GM12878 (cell line): ENCODE measurements at regions not wholly inside any gene's neighbourhood (a gene's known extent, or its start where the extent isn't known, plus 50 kb on each side); places are given as distances from the start of the nearest gene placed in this dataset.

Source experiments
- ATAC-seq: fragments of 200-7000 bp; cut with Tn5 transposase; 3 replicates; pipeline ENCODE4 v1.9.1; 2020; ENCODE audit warnings: mild to moderate bottlenecking, moderate library complexity
- BruUV-seq: library from RNA; stranded (reverse); fragments of 400-500 nt; replicated peaks from 2 replicates; lab custom pipeline; 2021; lab: Mats Ljungman, UMichigan
- CTCF ChIA-PET: fragments of 300-600 bp; sonication (Branson Sonifier 250); formaldehyde crosslinking; extraction: SDS; loops from one replicate; lab custom pipeline; 2021; ENCODE audit warnings: inconsistent platforms; lab: Yijun Ruan, JAX
- POLR2A ChIA-PET: fragments of 350-600 bp; formaldehyde crosslinking; extraction: SDS; loops from one replicate; lab custom pipeline; 2021; ENCODE audit warnings: inconsistent platforms; lab: Charles Lee
- RAD21 ChIA-PET: fragments of 300-600 bp; sonication (Branson Sonifier 250); formaldehyde crosslinking; loops from one replicate; lab custom pipeline; 2023; ENCODE audit warnings: antibody characterized with exemption; ENCODE audit not compliant: unreplicated experiment; lab: Charles Lee
- SMC1A ChIA-PET: fragments of 300-600 bp; sonication (Branson Sonifier 250); formaldehyde crosslinking; loops from one replicate; lab custom pipeline; 2023; ENCODE audit not compliant: unreplicated experiment, uncharacterized antibody; lab: Charles Lee
- DNase-seq: peaks from one replicate; pipeline ENCODE4 v3.0.0-alpha.2; 2011; ENCODE audit warnings: low read depth, low spot score
- FAIRE-seq: peaks from 3 replicates; lab custom pipeline; 2011; peaks lifted over from hg19 to GRCh38; lab: Jason Lieb, UNC
- H2AFZ ChIP-seq: 2 replicates; pipeline ENCODE4 v1.6.0; 2011; ENCODE audit warnings: low read depth, low read length, control low read depth; ENCODE audit not compliant: control insufficient read depth
- H3K27ac ChIP-seq: 2 replicates; pipeline ENCODE4 v1.5.1; 2011; ENCODE audit warnings: control low read depth; ENCODE audit not compliant: control insufficient read depth, insufficient read depth
- H3K27me3 ChIP-seq, 2 experiments: replicated peaks in 1 of 2; 2 replicates each; pipeline versions ENCODE4 v1.6.0 to v1.6.1; 2011; ENCODE audit warnings: low read length in 1 of 2; ENCODE audit not compliant: control insufficient read depth in 2 of 2, insufficient read depth in 2 of 2
- H3K36me3 ChIP-seq, 2 experiments: 2 replicates each; pipeline ENCODE4 v1.5.1; 2011; ENCODE audit warnings: low read length in 1 of 2; ENCODE audit not compliant: control insufficient read depth in 2 of 2, insufficient read depth in 2 of 2
- H3K4me1 ChIP-seq: 2 replicates; pipeline ENCODE4 v1.6.1; 2011; ENCODE audit warnings: mild to moderate bottlenecking, low read length, moderate library complexity, mixed read lengths; ENCODE audit not compliant: control insufficient read depth, insufficient read depth
- H3K4me2 ChIP-seq: 2 replicates; pipeline ENCODE4 v1.6.0; 2011; ENCODE audit warnings: control low read depth; ENCODE audit not compliant: control insufficient read depth, insufficient read depth
- H3K4me3 ChIP-seq: fragments of 200-600 bp; sonication (generic); 2 replicates; pipeline ENCODE4 v1.5.1; 2016
- H3K79me2 ChIP-seq: 2 replicates; pipeline ENCODE4 v1.6.0; 2011; ENCODE audit warnings: low read length; ENCODE audit not compliant: control insufficient read depth, insufficient read depth
- H3K9ac ChIP-seq: 2 replicates; pipeline ENCODE4 v1.8.0; 2011; ENCODE audit warnings: low read length, control low read depth, mixed read lengths; ENCODE audit not compliant: control insufficient read depth, insufficient read depth
- H3K9me3 ChIP-seq: replicated peaks from 3 replicates; pipeline ENCODE4 v1.5.1; 2011; ENCODE audit warnings: mild to moderate bottlenecking, low read length; ENCODE audit not compliant: control insufficient read depth, insufficient read depth
- H4K20me1 ChIP-seq: 2 replicates; pipeline ENCODE4 v1.6.0; 2011; ENCODE audit not compliant: control insufficient read depth, insufficient read depth
- CEBPB ChIP-seq, 2 experiments: fragments of 150-350 bp in 1 of 2; IDR thresholded peaks; 2 replicates each; pipeline ENCODE4 v1.6.1; 2012 to 2014; ENCODE audit warnings: low read depth in 2 of 2, low read length in 2 of 2, borderline replicate concordance in 1 of 2, inconsistent platforms in 1 of 2
- MEF2A ChIP-seq: IDR thresholded peaks from 2 replicates; pipeline ENCODE4 v1.6.1; 2011; ENCODE audit warnings: low read depth, mild to moderate bottlenecking, low read length, moderate library complexity; ENCODE audit not compliant: insufficient read depth
- SIX5 ChIP-seq: IDR thresholded peaks from 2 replicates; pipeline ENCODE4 v1.6.1; 2011; ENCODE audit warnings: mild to moderate bottlenecking, low read depth, low read length, moderate library complexity; ENCODE audit not compliant: severe bottlenecking
- SMARCA5 ChIP-seq: fragments of 450-650 bp; IDR thresholded peaks from 2 replicates; pipeline ENCODE4 v1.6.1; 2017; ENCODE audit warnings: mild to moderate bottlenecking
- SRF ChIP-seq, 2 experiments: IDR thresholded peaks; 2 replicates each; pipeline ENCODE4 v1.6.1; 2011; ENCODE audit warnings: low read depth in 2 of 2, low read length in 2 of 2, mild to moderate bottlenecking in 1 of 2, moderate library complexity in 1 of 2
- TARDBP ChIP-seq: IDR thresholded peaks from 2 replicates; pipeline ENCODE4 v1.6.1; 2016; ENCODE audit warnings: borderline replicate concordance
- TBL1XR1 ChIP-seq: IDR thresholded peaks from 2 replicates; pipeline ENCODE4 v1.6.1; 2012; ENCODE audit warnings: low read depth, low read length, improper control_type of control experiment
- TCF3 ChIP-seq: IDR thresholded peaks from 2 replicates; pipeline ENCODE4 v1.6.1; 2012; ENCODE audit warnings: low read depth, mild to moderate bottlenecking, low read length, borderline replicate concordance; ENCODE audit not compliant: insufficient read depth
- WRNIP1 ChIP-seq: IDR thresholded peaks from 2 replicates; pipeline ENCODE4 v1.6.1; 2011; ENCODE audit warnings: low read depth, low read length, improper control_type of control experiment, borderline replicate concordance
- WGBS: methylation state at CpG from one replicate; pipeline ENCODE4 v1.1.6; 2016; ENCODE audit warnings: low lambda C conversion rate; ENCODE audit not compliant: insufficient replicate concordance, insufficient coverage; ENCODE audit errors: missing lambda C conversion rate; 5-methylcytosine and 5-hydroxymethylcytosine counted together
- in situ Hi-C: fragments of 300-500 bp; cut with MboI; formaldehyde crosslinking; loops from 9 replicates; pipeline ENCODE4 v1.14.3; 2018; ENCODE audit warnings: mixed read lengths
- intact Hi-C: fragments of 100-400 bp; cut with micrococcal nuclease; formaldehyde crosslinking; loops from one replicate; pipeline ENCODE4 v1.14.2; 2022; ENCODE audit not compliant: unreplicated experiment
- TF ChIP-seq, protein P1 (sequence below): fragments of 450-650 bp; IDR thresholded peaks from 2 replicates; pipeline ENCODE4 v1.6.1; 2016; ENCODE audit warnings: mild to moderate bottlenecking
- TF ChIP-seq, protein P2 (sequence below): fragments of 450-650 bp; IDR thresholded peaks from 2 replicates; pipeline ENCODE4 v1.6.1; 2016; ENCODE audit warnings: mild to moderate bottlenecking
- TF ChIP-seq, protein P3 (sequence below): fragments of 450-650 bp; IDR thresholded peaks from 2 replicates; pipeline ENCODE4 v1.6.1; 2017; ENCODE audit warnings: mild to moderate bottlenecking, moderate library complexity

DNA sequence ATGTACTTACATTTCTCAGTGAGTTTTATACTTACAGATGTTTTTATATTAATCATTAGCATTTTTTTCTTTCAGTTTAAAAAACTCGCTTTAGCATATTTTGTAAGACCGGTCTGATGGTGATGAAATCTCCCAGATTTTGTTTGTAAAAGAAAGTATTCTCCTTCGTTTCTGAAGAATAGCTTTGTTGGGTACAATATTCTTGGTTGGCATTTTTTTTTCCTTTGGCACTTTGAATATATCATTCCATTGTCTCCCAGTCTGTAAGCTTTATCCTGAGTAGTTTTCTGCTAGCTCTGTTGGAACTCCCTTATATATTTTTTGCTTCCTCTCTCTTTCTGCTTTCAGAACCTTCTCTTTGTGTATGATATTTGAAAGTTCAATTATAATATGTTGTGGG is 412.6 kb downstream of the RASEF start:
- no peak overlapping the region for H3K27ac ChIP-seq
- H3K79me2 ChIP-seq = no peaks in the 10 kb centered on the region
- CTCF ChIA-PET = no interaction called here
- POLR2A ChIA-PET = no interaction called here
- RAD21 ChIA-PET = no interaction called here
- no peaks in the 10 kb centered on the region for H4K20me1 ChIP-seq
- H3K4me1 ChIP-seq = no peaks in the 10 kb centered on the region
- 34% methylated on average over 3 of the region's 3 CpGs for WGBS
- no peak for ATAC-seq
- H3K9ac ChIP-seq = no peak overlapping the region
- no peaks in the 10 kb centered on the region for H3K36me3 ChIP-seq
- no peak for FAIRE-seq
- H3K27me3 ChIP-seq = no peaks in the 10 kb centered on the region
- SMC1A ChIA-PET = no interaction called here
- no TSS peak for BruUV-seq
- no peak for TF ChIP-seq MEF2A
- no peak for TF ChIP-seq SRF (IDR thresholded peaks at IDR 0.05; ENCODE audit: low read depth in 2 of 2, low read length in 2 of 2)
- TF ChIP-seq, protein P1, sequence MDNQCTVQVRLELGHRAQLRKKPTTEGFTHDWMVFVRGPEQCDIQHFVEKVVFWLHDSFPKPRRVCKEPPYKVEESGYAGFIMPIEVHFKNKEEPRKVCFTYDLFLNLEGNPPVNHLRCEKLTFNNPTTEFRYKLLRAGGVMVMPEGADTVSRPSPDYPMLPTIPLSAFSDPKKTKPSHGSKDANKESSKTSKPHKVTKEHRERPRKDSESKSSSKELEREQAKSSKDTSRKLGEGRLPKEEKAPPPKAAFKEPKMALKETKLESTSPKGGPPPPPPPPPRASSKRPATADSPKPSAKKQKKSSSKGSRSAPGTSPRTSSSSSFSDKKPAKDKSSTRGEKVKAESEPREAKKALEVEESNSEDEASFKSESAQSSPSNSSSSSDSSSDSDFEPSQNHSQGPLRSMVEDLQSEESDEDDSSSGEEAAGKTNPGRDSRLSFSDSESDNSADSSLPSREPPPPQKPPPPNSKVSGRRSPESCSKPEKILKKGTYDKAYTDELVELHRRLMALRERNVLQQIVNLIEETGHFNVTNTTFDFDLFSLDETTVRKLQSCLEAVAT = no peak
- no peak for TF ChIP-seq TBL1XR1
- no peak for TF ChIP-seq SIX5
- in situ Hi-C loops = no loop called here
- H3K4me2 ChIP-seq = no peak overlapping the region
- no peak overlapping the region for H2AFZ ChIP-seq
- DNase-seq = no peak
- no peaks in the 10 kb centered on the region for H3K9me3 ChIP-seq
- H3K4me3 ChIP-seq = no peak overlapping the region
- intact Hi-C loops = no loop called here

- ChIA-PET CTCF (interaction anchor here (0.7 kb wide), 1 partner anchor 50 kb away, joined by 3 read pairs; no protein-coding TSS in a partner anchor), SMC1A (no interaction called here), POLR2A (no interaction called here), RAD21 (no interaction called here)
- 0% methylated on average over 2 of the region's 2 CpGs for WGBS
- ATAC-seq (no peak), FAIRE-seq (no peak), DNase-seq (no peak)
- Histone ChIP-seq H3K9ac (no peak overlapping the region), H3K9me3 (no peaks in the 10 kb centered on the region), H3K4me2 (no peak overlapping the region), H3K4me1 (no peaks in the 10 kb centered on the region), H3K4me3 (no peak overlapping the region), H3K79me2 (no peaks in the 10 kb centered on the region), H3K36me3 (no peaks in the 10 kb centered on the region), H3K27me3 (no peaks in the 10 kb centered on the region), H2AFZ (no peak overlapping the region), H4K20me1 (no peaks in the 10 kb centered on the region), H3K27ac (no peak overlapping the region)
- intact Hi-C loops = no loop called here
- BruUV-seq = no TSS peak
- in situ Hi-C loops = no loop called here
- TF ChIP-seq TCF3 = no peak
- TF ChIP-seq, protein P2, sequence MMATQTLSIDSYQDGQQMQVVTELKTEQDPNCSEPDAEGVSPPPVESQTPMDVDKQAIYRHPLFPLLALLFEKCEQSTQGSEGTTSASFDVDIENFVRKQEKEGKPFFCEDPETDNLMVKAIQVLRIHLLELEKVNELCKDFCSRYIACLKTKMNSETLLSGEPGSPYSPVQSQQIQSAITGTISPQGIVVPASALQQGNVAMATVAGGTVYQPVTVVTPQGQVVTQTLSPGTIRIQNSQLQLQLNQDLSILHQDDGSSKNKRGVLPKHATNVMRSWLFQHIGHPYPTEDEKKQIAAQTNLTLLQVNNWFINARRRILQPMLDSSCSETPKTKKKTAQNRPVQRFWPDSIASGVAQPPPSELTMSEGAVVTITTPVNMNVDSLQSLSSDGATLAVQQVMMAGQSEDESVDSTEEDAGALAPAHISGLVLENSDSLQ = no peak
- no peak for TF ChIP-seq CEBPB (IDR thresholded peaks at IDR 0.05; ENCODE audit: borderline replicate concordance in 1 of 2, low read depth in 2 of 2, low read length in 2 of 2)
- TF ChIP-seq TARDBP = no peak
- no peak for TF ChIP-seq WRNIP1
- no peak for TF ChIP-seq SMARCA5
- TF ChIP-seq, protein P3, sequence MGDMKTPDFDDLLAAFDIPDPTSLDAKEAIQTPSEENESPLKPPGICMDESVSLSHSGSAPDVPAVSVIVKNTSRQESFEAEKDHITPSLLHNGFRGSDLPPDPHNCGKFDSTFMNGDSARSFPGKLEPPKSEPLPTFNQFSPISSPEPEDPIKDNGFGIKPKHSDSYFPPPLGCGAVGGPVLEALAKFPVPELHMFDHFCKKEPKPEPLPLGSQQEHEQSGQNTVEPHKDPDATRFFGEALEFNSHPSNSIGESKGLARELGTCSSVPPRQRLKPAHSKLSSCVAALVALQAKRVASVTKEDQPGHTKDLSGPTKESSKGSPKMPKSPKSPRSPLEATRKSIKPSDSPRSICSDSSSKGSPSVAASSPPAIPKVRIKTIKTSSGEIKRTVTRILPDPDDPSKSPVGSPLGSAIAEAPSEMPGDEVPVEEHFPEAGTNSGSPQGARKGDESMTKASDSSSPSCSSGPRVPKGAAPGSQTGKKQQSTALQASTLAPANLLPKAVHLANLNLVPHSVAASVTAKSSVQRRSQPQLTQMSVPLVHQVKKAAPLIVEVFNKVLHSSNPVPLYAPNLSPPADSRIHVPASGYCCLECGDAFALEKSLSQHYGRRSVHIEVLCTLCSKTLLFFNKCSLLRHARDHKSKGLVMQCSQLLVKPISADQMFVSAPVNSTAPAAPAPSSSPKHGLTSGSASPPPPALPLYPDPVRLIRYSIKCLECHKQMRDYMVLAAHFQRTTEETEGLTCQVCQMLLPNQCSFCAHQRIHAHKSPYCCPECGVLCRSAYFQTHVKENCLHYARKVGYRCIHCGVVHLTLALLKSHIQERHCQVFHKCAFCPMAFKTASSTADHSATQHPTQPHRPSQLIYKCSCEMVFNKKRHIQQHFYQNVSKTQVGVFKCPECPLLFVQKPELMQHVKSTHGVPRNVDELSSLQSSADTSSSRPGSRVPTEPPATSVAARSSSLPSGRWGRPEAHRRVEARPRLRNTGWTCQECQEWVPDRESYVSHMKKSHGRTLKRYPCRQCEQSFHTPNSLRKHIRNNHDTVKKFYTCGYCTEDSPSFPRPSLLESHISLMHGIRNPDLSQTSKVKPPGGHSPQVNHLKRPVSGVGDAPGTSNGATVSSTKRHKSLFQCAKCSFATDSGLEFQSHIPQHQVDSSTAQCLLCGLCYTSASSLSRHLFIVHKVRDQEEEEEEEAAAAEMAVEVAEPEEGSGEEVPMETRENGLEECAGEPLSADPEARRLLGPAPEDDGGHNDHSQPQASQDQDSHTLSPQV = no peak
Observed at GRCh38 chr9:82651474-82651873, 411.5 kb downstream of the RASEF start.
